H1 (cell line): ENCODE measurements at regions not wholly inside any gene's neighbourhood (a gene's known extent, or its start where the extent isn't known, plus 50 kb on each side); places are given as distances from the start of the nearest gene placed in this dataset.

Source experiments
- CTCF ChIA-PET: fragments of 300-600 bp; sonication (Branson Sonifier 250); formaldehyde crosslinking; loops from one replicate; lab custom pipeline; 2021; ENCODE audit not compliant: partially characterized antibody; lab: Charles Lee
- POLR2A ChIA-PET: fragments of 300-600 bp; sonication (Branson Sonifier 250); formaldehyde crosslinking; loops from one replicate; lab custom pipeline; 2021; ENCODE audit warnings: inconsistent platforms; ENCODE audit not compliant: partially characterized antibody; lab: Charles Lee
- DNase-seq, 2 experiments: peaks; one replicate each; pipeline versions ENCODE4 v3.0.0 to v3.0.0-alpha.2; 2010 to 2022; ENCODE audit warnings: low spot score in 2 of 2, low read depth in 1 of 2, mixed read lengths in 1 of 2
- FAIRE-seq: peaks from 2 replicates; lab custom pipeline; 2011; peaks lifted over from hg19 to GRCh38; lab: Jason Lieb, UNC
- H2AFZ ChIP-seq: 2 replicates; pipeline ENCODE4 v1.8.1; 2012; ENCODE audit warnings: low read length, inconsistent platforms
- H2AK5ac ChIP-seq: 2 replicates; pipeline ENCODE4 v1.6.1; 2013; ENCODE audit warnings: low read depth, low read length
- H2BK120ac ChIP-seq: replicated peaks from 2 replicates; pipeline ENCODE3; 2013; ENCODE audit warnings: low read depth, low read length, inconsistent platforms
- H2BK12ac ChIP-seq: 2 replicates; pipeline ENCODE4 v1.6.1; 2013; ENCODE audit warnings: low read depth, low read length
- H2BK15ac ChIP-seq: 2 replicates; pipeline ENCODE4 v1.6.1; 2013; ENCODE audit warnings: low read length
- H2BK20ac ChIP-seq: 2 replicates; pipeline ENCODE4 v1.6.1; 2013; ENCODE audit warnings: low read length
- H2BK5ac ChIP-seq: 2 replicates; pipeline ENCODE4 v1.6.1; 2013; ENCODE audit warnings: low read depth, low read length
- H3K14ac ChIP-seq: 2 replicates; pipeline ENCODE4 v1.6.1; 2013; ENCODE audit warnings: inconsistent platforms; ENCODE audit not compliant: insufficient read length
- H3K18ac ChIP-seq: 2 replicates; pipeline ENCODE4 v1.6.1; 2013; ENCODE audit warnings: low read length; ENCODE audit errors: extremely low read depth
- H3K23ac ChIP-seq: 2 replicates; pipeline ENCODE4 v1.6.1; 2013; ENCODE audit warnings: inconsistent platforms; ENCODE audit not compliant: insufficient read length
- H3K23me2 ChIP-seq: 2 replicates; pipeline ENCODE4 v1.6.1; 2013; ENCODE audit warnings: low read depth, low read length
- H3K27ac ChIP-seq: 2 replicates; pipeline ENCODE4 v1.6.1; 2011; ENCODE audit warnings: low read depth, low read length, inconsistent platforms
- H3K27me3 ChIP-seq, 4 experiments: replicated peaks in 1 of 4; 1 replicate in 1 of 4; 2 replicates in 3 of 4; pipeline versions ENCODE4 v1.6.1 to v1.8.1; 2011 to 2013; ENCODE audit warnings: low read length in 3 of 4, mild to moderate bottlenecking in 3 of 4, inconsistent platforms in 2 of 4, mixed read lengths in 2 of 4, moderate library complexity in 1 of 4; ENCODE audit not compliant: control insufficient read depth in 3 of 4, insufficient read depth in 3 of 4; ENCODE audit errors: extremely low read depth in 1 of 4
- H3K36me3 ChIP-seq, 4 experiments: 2 replicates each; pipeline versions ENCODE4 v1.6.1 to v1.8.1; 2011 to 2013; ENCODE audit warnings: mild to moderate bottlenecking in 4 of 4, low read length in 3 of 4, moderate library complexity in 2 of 4, control low read depth in 1 of 4, inconsistent platforms in 1 of 4; ENCODE audit not compliant: insufficient read depth in 4 of 4, control insufficient read depth in 2 of 4
- H3K4ac ChIP-seq: replicated peaks from 2 replicates; pipeline ENCODE3; 2013; ENCODE audit warnings: low read length, low read depth, mixed read lengths, inconsistent platforms; ENCODE audit not compliant: insufficient read length
- H3K4me1 ChIP-seq, 4 experiments: replicated peaks in 1 of 4; 1 replicate in 1 of 4; 2 replicates in 3 of 4; pipeline versions ENCODE4 v1.6.1 to v1.8.1; 2011 to 2013; ENCODE audit warnings: low read length in 3 of 4, inconsistent platforms in 2 of 4, mixed read lengths in 1 of 4; ENCODE audit not compliant: insufficient read depth in 4 of 4, control insufficient read depth in 3 of 4
- H3K4me2 ChIP-seq, 2 experiments: 2 replicates each; pipeline versions ENCODE4 v1.6.1 to v1.8.1; 2011 to 2013; ENCODE audit warnings: low read depth in 2 of 2, low read length in 2 of 2, control low read depth in 1 of 2, inconsistent platforms in 1 of 2, mild to moderate bottlenecking in 1 of 2; ENCODE audit not compliant: insufficient read depth in 1 of 2
- H3K4me3 ChIP-seq, 4 experiments: fragments of 200-600, 300-600 bp in 1 of 4; sonication (generic), shearing (Covaris generic), sonication (Bioruptor Twin) in 1 of 4; 2 replicates each; pipeline versions ENCODE4 v1.5.1 to v1.8.1; 2011 to 2016; ENCODE audit warnings: low read length in 4 of 4, low read depth in 3 of 4, control low read depth in 2 of 4, inconsistent platforms in 2 of 4, mild to moderate bottlenecking in 2 of 4, mixed read lengths in 1 of 4, moderate library complexity in 1 of 4; ENCODE audit not compliant: insufficient read depth in 2 of 4; ENCODE audit errors: extremely low read depth in 1 of 4
- H3K56ac ChIP-seq: replicated peaks from 2 replicates; pipeline ENCODE3; 2013; ENCODE audit warnings: low read depth, mild to moderate bottlenecking, mixed read lengths, low read length, inconsistent platforms; ENCODE audit not compliant: insufficient read length
- H3K79me1 ChIP-seq: 2 replicates; pipeline ENCODE4 v1.6.1; 2013; ENCODE audit warnings: low read depth, low read length, control low read depth
- H3K79me2 ChIP-seq, 2 experiments: 2 replicates each; pipeline versions ENCODE4 v1.6.1 to v1.8.1; 2012 to 2013; ENCODE audit warnings: low read length in 2 of 2, mild to moderate bottlenecking in 2 of 2, inconsistent platforms in 1 of 2; ENCODE audit not compliant: insufficient read depth in 2 of 2, control insufficient read depth in 1 of 2
- H3K9ac ChIP-seq, 4 experiments: replicated peaks in 1 of 4; 1 replicate in 1 of 4; 2 replicates in 3 of 4; pipeline versions ENCODE4 v1.6.1 to v1.8.1; 2011 to 2013; ENCODE audit warnings: low read depth in 3 of 4, low read length in 3 of 4, control low read depth in 2 of 4, mild to moderate bottlenecking in 2 of 4, moderate library complexity in 2 of 4, inconsistent platforms in 1 of 4; ENCODE audit errors: extremely low read depth in 1 of 4
- H3K9me3 ChIP-seq, 2 experiments: 2 replicates each; pipeline versions ENCODE4 v1.6.1 to v1.8.1; 2012 to 2013; ENCODE audit warnings: mild to moderate bottlenecking in 2 of 2, moderate library complexity in 2 of 2, control low read depth in 1 of 2, inconsistent platforms in 1 of 2, low read depth in 1 of 2, low read length in 1 of 2, mixed read lengths in 1 of 2; ENCODE audit not compliant: insufficient read depth in 2 of 2
- H4K20me1 ChIP-seq, 2 experiments: replicated peaks in 1 of 2; 2 replicates each; pipeline versions ENCODE3 to v1.8.1; 2011 to 2013; ENCODE audit warnings: inconsistent platforms in 2 of 2, low read length in 2 of 2, mild to moderate bottlenecking in 1 of 2; ENCODE audit not compliant: insufficient read depth in 2 of 2, control insufficient read depth in 1 of 2
- H4K5ac ChIP-seq: 2 replicates; pipeline ENCODE4 v1.6.1; 2013; ENCODE audit warnings: low read length, low read depth, mixed read lengths, inconsistent platforms; ENCODE audit not compliant: insufficient read length
- H4K8ac ChIP-seq: 2 replicates; pipeline ENCODE4 v1.8.0; 2013; ENCODE audit warnings: mild to moderate bottlenecking, moderate library complexity, low read length, inconsistent platforms; ENCODE audit not compliant: insufficient read depth; ENCODE audit errors: extremely low read depth
- H4K91ac ChIP-seq: replicated peaks from 2 replicates; pipeline ENCODE3; 2013; ENCODE audit warnings: low read length, mixed read lengths, inconsistent platforms; ENCODE audit not compliant: insufficient read length
- ASH2L ChIP-seq: fragments of 200-600, 300-600 bp; sonication (generic); IDR thresholded peaks from one replicate; pipeline ENCODE4 v1.7.1; 2017; ENCODE audit warnings: low read length
- ATF2 ChIP-seq: IDR thresholded peaks from 2 replicates; pipeline ENCODE4 v1.6.1; 2012; ENCODE audit warnings: low read length, inconsistent platforms
- ATF3 ChIP-seq: IDR thresholded peaks from 2 replicates; pipeline ENCODE4 v1.6.1; 2011; ENCODE audit warnings: low read depth, mild to moderate bottlenecking, low read length; ENCODE audit not compliant: insufficient read depth
- CBX8 ChIP-seq: fragments of 300-800, 300-1000 bp; sonication (generic); IDR thresholded peaks from 2 replicates; pipeline ENCODE4 v1.7.1; 2016; ENCODE audit warnings: low read depth, low read length, borderline replicate concordance
- EP300 ChIP-seq, 2 experiments: IDR thresholded peaks; 1 replicate in 1 of 2; 2 replicates in 1 of 2; pipeline ENCODE4 v1.6.1; 2011 to 2012; ENCODE audit warnings: low read depth in 2 of 2, low read length in 2 of 2, mild to moderate bottlenecking in 2 of 2, borderline replicate concordance in 1 of 2, inconsistent platforms in 1 of 2, moderate library complexity in 1 of 2
- FOSL1 ChIP-seq: IDR thresholded peaks from 2 replicates; pipeline ENCODE4 v1.6.1; 2011; ENCODE audit warnings: mild to moderate bottlenecking, low read depth, low read length, moderate library complexity; ENCODE audit not compliant: insufficient read depth
- HDAC6 ChIP-seq: IDR thresholded peaks from one replicate; pipeline ENCODE4 v1.7.1; 2012; ENCODE audit warnings: low read depth, mild to moderate bottlenecking, inconsistent platforms, low read length, moderate library complexity
- JUND ChIP-seq: IDR thresholded peaks from 2 replicates; pipeline ENCODE4 v1.6.1; 2011; ENCODE audit warnings: mild to moderate bottlenecking, improper control_type of control experiment, low read length
- NANOG ChIP-seq: IDR thresholded peaks from 2 replicates; pipeline ENCODE4 v1.6.1; 2011; ENCODE audit warnings: low read length, low read depth, mild to moderate bottlenecking, inconsistent platforms; ENCODE audit not compliant: insufficient read depth, poor library complexity, severe bottlenecking
- POLR2AphosphoS5 ChIP-seq: IDR thresholded peaks from 2 replicates; pipeline ENCODE4 v1.6.1; 2011; ENCODE audit warnings: low read depth, low read length
- RBBP5 ChIP-seq: IDR thresholded peaks from 2 replicates; pipeline ENCODE4 v1.7.1; 2012; ENCODE audit warnings: low read depth, mild to moderate bottlenecking, inconsistent platforms, low read length, moderate library complexity, borderline replicate concordance
- SP2 ChIP-seq: IDR thresholded peaks from 2 replicates; pipeline ENCODE4 v1.6.1; 2012; ENCODE audit warnings: mild to moderate bottlenecking, low read length, inconsistent platforms
- WGBS, 2 experiments: shearing (Covaris generic) in 1 of 2; methylation state at CpG; one replicate each; pipeline versions ENCODE4 v1.1.6 to v1.1.7; 2013 to 2015; ENCODE audit warnings: low lambda C conversion rate in 2 of 2, mixed read lengths in 2 of 2, inconsistent platforms in 1 of 2, low coverage in 1 of 2, missing lambda C conversion rate in 1 of 2; ENCODE audit not compliant: insufficient replicate concordance in 2 of 2, insufficient coverage in 1 of 2, insufficient read length in 1 of 2; ENCODE audit errors: extremely low coverage in 1 of 2, missing lambda C conversion rate in 1 of 2; 5-methylcytosine and 5-hydroxymethylcytosine counted together

GRCh38 chr6:87763276-87763675, 61.2 kb upstream of the AKIRIN2 start:
- Histone ChIP-seq H2BK12ac (no peak overlapping the region), H3K9me3 (no peaks in the 10 kb centered on the region), H2BK120ac (no peak overlapping the region), H3K36me3 (no peaks in the 10 kb centered on the region), H2AK5ac (no peak overlapping the region), H2BK20ac (no peak overlapping the region), H3K4me1 (no peaks in the 10 kb centered on the region), H2BK5ac (no peak overlapping the region), H2BK15ac (no peak overlapping the region), H3K4ac (no peak overlapping the region), H3K27ac (no peak overlapping the region), H3K4me3 (no peak overlapping the region), H4K8ac (no peak overlapping the region), H4K91ac (no peak overlapping the region), H3K23me2 (no peaks in the 10 kb centered on the region), H3K56ac (no peak overlapping the region), H3K23ac (no peak overlapping the region), H4K20me1 (no peaks in the 10 kb centered on the region), H3K9ac (no peak overlapping the region), H3K14ac (no peak overlapping the region), H4K5ac (no peak overlapping the region), H3K4me2 (no peak overlapping the region), H3K27me3 (no peaks in the 10 kb centered on the region), H3K18ac (no peak overlapping the region), H3K79me1 (no peaks in the 10 kb centered on the region), H3K79me2 (no peaks in the 10 kb centered on the region), H2AFZ (no peak overlapping the region)
- DNase-seq (no peak), FAIRE-seq (no peak)
- 100% methylated on average over 2 of the region's 2 CpGs; no CpG with 5 or more reads in 1 of the 2 experiments for WGBS, 2 experiments
- ChIA-PET POLR2A (no interaction called here), CTCF (no interaction called here)
- no peak for TF ChIP-seq JUND
- TF ChIP-seq FOSL1: no peak
- no peak for TF ChIP-seq CBX8
- no peak for TF ChIP-seq POLR2AphosphoS5
- no peak for TF ChIP-seq ATF3
- TF ChIP-seq SP2: no peak
- TF ChIP-seq NANOG: no peak
- no peak for TF ChIP-seq ASH2L
- TF ChIP-seq EP300 (IDR thresholded peaks at IDR 0.05; ENCODE audit: borderline replicate concordance in 1 of 2, low read depth in 2 of 2, low read length in 2 of 2): no peak
- TF ChIP-seq HDAC6: no peak
- TF ChIP-seq ATF2: no peak
- no peak for TF ChIP-seq RBBP5
